K562 (cell line): ENCODE measurements at regions not wholly inside any gene's neighbourhood (a gene's known extent, or its start where the extent isn't known, plus 50 kb on each side); places are given as distances from the start of the nearest gene placed in this dataset.

Source experiments
- ATF2 ChIP-seq: sonication (generic); formaldehyde crosslinking; IDR thresholded peaks from 2 replicates; pipeline ENCODE4 v1.8.1; 2022; ENCODE audit warnings: missing genetic modification reagents
- EP300 ChIP-seq: IDR thresholded peaks from 2 replicates; pipeline ENCODE4 v1.6.1; 2012; ENCODE audit warnings: low read length, improper control_type of control experiment
- FOS ChIP-seq: IDR thresholded peaks from 3 replicates; pipeline ENCODE4 v1.6.1; 2011; ENCODE audit not compliant: insufficient read length; ENCODE audit errors: extremely low read depth
- FOXA1 ChIP-seq: fragments of 450-650 bp; IDR thresholded peaks from 2 replicates; pipeline ENCODE4 v1.6.1; 2016; ENCODE audit warnings: mild to moderate bottlenecking, borderline replicate concordance
- KAT8 ChIP-seq: fragments of 450-650 bp; IDR thresholded peaks from 2 replicates; pipeline ENCODE4 v1.6.1; 2016; ENCODE audit warnings: low read depth, mild to moderate bottlenecking
- KLF1 ChIP-seq: fragments of 450-650 bp; IDR thresholded peaks from 2 replicates; pipeline ENCODE4 v1.6.1; 2016; ENCODE audit warnings: missing genetic modification characterization, missing compliant biosample characterization
- MECOM ChIP-seq: fragments of 250-450 bp; sonication (Bioruptor Pico); IDR thresholded peaks from 2 replicates; pipeline ENCODE4 v1.8.0; 2022; ENCODE audit warnings: inconsistent platforms
- STAT6 ChIP-seq: sonication (generic); formaldehyde crosslinking; IDR thresholded peaks from 2 replicates; pipeline ENCODE4 v1.8.1; 2023; ENCODE audit warnings: mild to moderate bottlenecking, missing genetic modification reagents
- ZNF407 ChIP-seq: fragments of 450-650 bp; IDR thresholded peaks from 2 replicates; pipeline ENCODE4 v1.6.1; 2016; ENCODE audit warnings: low read depth
- ZNF589 ChIP-seq: fragments of 200-800 bp; sonication (Bioruptor generic); IDR thresholded peaks from 2 replicates; pipeline ENCODE4 v1.6.1; 2016; ENCODE audit warnings: low read depth, missing genetic modification characterization, missing compliant biosample characterization
- ZNF592 ChIP-seq: fragments of 450-650 bp; IDR thresholded peaks from 2 replicates; pipeline ENCODE4 v1.6.1; 2017; ENCODE audit warnings: antibody characterized with exemption, mild to moderate bottlenecking

GRCh38 chr10:5284311-5285057, 80.3 kb upstream of the UCN3 start (continued):
- TF ChIP-seq ZNF407 (no peak), EP300 (peak; percentile 83), FOS (no peak), ZNF592 (peak; percentile 96), MECOM (CRISPR knock-in tag) (0 out of 2 replicates have a peak, but pooled peaks have one; percentile 54), STAT6 (CRISPR knock-in tag) (no peak), ZNF589 (CRISPR knock-in tag) (peak; percentile 80; the same call in 1 of the 2 replicates), KLF1 (tag) (no peak), ATF2 (CRISPR knock-in tag) (no peak), KAT8 (no peak), FOXA1 (no peak)
